IMR-90 (cell line): ENCODE measurements at regions not wholly inside any gene's neighbourhood (a gene's known extent, or its start where the extent isn't known, plus 50 kb on each side); places are given as distances from the start of the nearest gene placed in this dataset.
"Not testable (repeated sequence)": the region's sequence is repeated elsewhere in the genome, so short reads cannot be mapped to it uniquely, and the experiment has no call there.

Experiments used
- ATAC-seq: fragments of 200-7000 bp; cut with Tn5 transposase; 2 replicates; pipeline ENCODE4 v1.9.1; 2020; ENCODE audit warnings: low read depth, mild to moderate bottlenecking, moderate library complexity
- BruUV-seq: library from RNA; stranded (reverse); fragments of 400-500 nt; replicated peaks from 2 replicates; lab custom pipeline; 2021; lab: Mats Ljungman, UMichigan
- CTCF ChIA-PET: fragments of 300-600 bp; formaldehyde crosslinking; extraction: SDS; loops from one replicate; lab custom pipeline; 2021; ENCODE audit warnings: antibody characterized with exemption; lab: Yijun Ruan, JAX
- POLR2A ChIA-PET: fragments of 300-600 bp; sonication (Branson Sonifier 250); formaldehyde crosslinking; loops from one replicate; lab custom pipeline; 2022; ENCODE audit warnings: antibody characterized with exemption; ENCODE audit not compliant: unreplicated experiment; lab: Charles Lee
- DNase-seq: peaks from one replicate; pipeline ENCODE4 v3.0.0; 2013
- H2AFZ ChIP-seq: replicated peaks from 2 replicates; pipeline ENCODE3; 2013; ENCODE audit warnings: low read length, mild to moderate bottlenecking; ENCODE audit not compliant: poor library complexity
- H2AK5ac ChIP-seq: 2 replicates; pipeline ENCODE4 v1.6.1; 2013; ENCODE audit warnings: low read depth, low read length, inconsistent platforms
- H2AK9ac ChIP-seq: replicated peaks from 2 replicates; pipeline ENCODE3; 2013; ENCODE audit warnings: mild to moderate bottlenecking, low read depth, low read length, moderate library complexity; ENCODE audit not compliant: poor library complexity
- H2BK120ac ChIP-seq: 2 replicates; pipeline ENCODE4 v1.6.1; 2013; ENCODE audit warnings: low read depth, low read length, inconsistent platforms
- H2BK15ac ChIP-seq: 3 replicates; pipeline ENCODE4 v1.6.1; 2013; ENCODE audit warnings: low read depth, low read length, inconsistent platforms
- H2BK20ac ChIP-seq: 2 replicates; pipeline ENCODE4 v1.6.1; 2013; ENCODE audit warnings: low read depth, mild to moderate bottlenecking, inconsistent platforms, low read length, moderate library complexity
- H2BK5ac ChIP-seq: 2 replicates; pipeline ENCODE4 v1.6.1; 2013; ENCODE audit warnings: mild to moderate bottlenecking, low read depth, low read length, inconsistent platforms; ENCODE audit not compliant: poor library complexity, severe bottlenecking
- H3K14ac ChIP-seq: replicated peaks from 2 replicates; pipeline ENCODE4 v1.6.1; 2013; ENCODE audit warnings: low read depth, low read length, inconsistent platforms
- H3K18ac ChIP-seq: 2 replicates; pipeline ENCODE4 v1.6.1; 2013; ENCODE audit warnings: low read depth, low read length, control low read depth
- H3K23ac ChIP-seq: 2 replicates; pipeline ENCODE4 v1.6.1; 2013; ENCODE audit warnings: low read depth, low read length, inconsistent platforms
- H3K27ac ChIP-seq: 2 replicates; pipeline ENCODE4 v1.5.1; 2013; ENCODE audit warnings: mild to moderate bottlenecking, control low read depth, low read length; ENCODE audit not compliant: insufficient read depth
- H3K27me3 ChIP-seq: 2 replicates; pipeline ENCODE4 v1.6.1; 2013; ENCODE audit warnings: low read length; ENCODE audit not compliant: control insufficient read depth, insufficient read depth
- H3K36me3 ChIP-seq: 2 replicates; pipeline ENCODE4 v1.6.1; 2013; ENCODE audit warnings: low read length, mixed read lengths; ENCODE audit not compliant: control insufficient read depth, insufficient read depth
- H3K4ac ChIP-seq: 2 replicates; pipeline ENCODE4 v1.6.1; 2013; ENCODE audit warnings: low read depth, low read length, inconsistent platforms
- H3K4me1 ChIP-seq: 2 replicates; pipeline ENCODE4 v1.6.1; 2013; ENCODE audit warnings: low read length, mixed read lengths; ENCODE audit not compliant: control insufficient read depth, insufficient read depth
- H3K4me2 ChIP-seq: 2 replicates; pipeline ENCODE4 v1.6.1; 2013; ENCODE audit warnings: low read depth, mild to moderate bottlenecking, control low read depth, low read length, moderate library complexity
- H3K4me3 ChIP-seq: 2 replicates; pipeline ENCODE4 v1.5.1; 2013; ENCODE audit warnings: low read depth, mild to moderate bottlenecking, control low read depth, low read length, moderate library complexity; ENCODE audit not compliant: insufficient read depth
- H3K56ac ChIP-seq: 2 replicates; pipeline ENCODE4 v1.6.1; 2013; ENCODE audit warnings: low read length, inconsistent platforms; ENCODE audit not compliant: insufficient read depth; ENCODE audit errors: extremely low read depth
- H3K79me1 ChIP-seq, 2 experiments: 2 replicates each; pipeline ENCODE4 v1.6.1; 2013; ENCODE audit warnings: low read length in 2 of 2, inconsistent platforms in 1 of 2, low read depth in 1 of 2
- H3K9ac ChIP-seq: 2 replicates; pipeline ENCODE4 v1.6.1; 2013; ENCODE audit warnings: low read depth, low read length, control low read depth
- H3K9me1 ChIP-seq: 2 replicates; pipeline ENCODE4 v1.6.1; 2013; ENCODE audit warnings: low read length, inconsistent platforms; ENCODE audit not compliant: insufficient read depth
- H3K9me3 ChIP-seq: 2 replicates; pipeline ENCODE4 v1.6.1; 2013; ENCODE audit warnings: low read length; ENCODE audit not compliant: control insufficient read depth, insufficient read depth
- H4K20me1 ChIP-seq: 2 replicates; pipeline ENCODE4 v1.6.1; 2013; ENCODE audit warnings: low read length, inconsistent platforms; ENCODE audit not compliant: insufficient read depth
- H4K5ac ChIP-seq: 2 replicates; pipeline ENCODE4 v1.6.1; 2013; ENCODE audit warnings: mild to moderate bottlenecking, low read depth, low read length, control low read depth
- H4K8ac ChIP-seq, 2 experiments: 2 replicates each; pipeline ENCODE4 v1.6.1; 2013; ENCODE audit warnings: low read depth in 2 of 2, low read length in 2 of 2, control low read depth in 1 of 2, inconsistent platforms in 1 of 2
- H4K91ac ChIP-seq: 2 replicates; pipeline ENCODE4 v1.6.1; 2013; ENCODE audit warnings: low read depth, low read length, inconsistent platforms; ENCODE audit not compliant: insufficient read depth
- WGBS, 2 experiments: methylation state at CpG; one replicate each; pipeline versions ENCODE4 v1.1.5 to v1.1.7; 2013; ENCODE audit warnings: missing lambda C conversion rate in 2 of 2; ENCODE audit not compliant: insufficient read length in 1 of 2; ENCODE audit errors: extremely low coverage in 2 of 2; 5-methylcytosine and 5-hydroxymethylcytosine counted together
- dilution Hi-C: fragments of 300-500 bp; cut with HindIII; formaldehyde crosslinking; loops from one replicate; pipeline ENCODE4 v1.14.3; 2018; ENCODE audit warnings: low sequenced_read_pairs; ENCODE audit not compliant: unreplicated experiment
- in situ Hi-C: fragments of 300-500 bp; cut with MboI; formaldehyde crosslinking; loops from 3 replicates; pipeline ENCODE4 v1.14.3; 2019; ENCODE audit warnings: low sequenced_read_pairs, inconsistent platforms, mixed read lengths
- intact Hi-C: fragments of 100-400 bp; cut with micrococcal nuclease; formaldehyde crosslinking; loops from 2 replicates; pipeline ENCODE4 v1.10.0; 2022

DNA sequence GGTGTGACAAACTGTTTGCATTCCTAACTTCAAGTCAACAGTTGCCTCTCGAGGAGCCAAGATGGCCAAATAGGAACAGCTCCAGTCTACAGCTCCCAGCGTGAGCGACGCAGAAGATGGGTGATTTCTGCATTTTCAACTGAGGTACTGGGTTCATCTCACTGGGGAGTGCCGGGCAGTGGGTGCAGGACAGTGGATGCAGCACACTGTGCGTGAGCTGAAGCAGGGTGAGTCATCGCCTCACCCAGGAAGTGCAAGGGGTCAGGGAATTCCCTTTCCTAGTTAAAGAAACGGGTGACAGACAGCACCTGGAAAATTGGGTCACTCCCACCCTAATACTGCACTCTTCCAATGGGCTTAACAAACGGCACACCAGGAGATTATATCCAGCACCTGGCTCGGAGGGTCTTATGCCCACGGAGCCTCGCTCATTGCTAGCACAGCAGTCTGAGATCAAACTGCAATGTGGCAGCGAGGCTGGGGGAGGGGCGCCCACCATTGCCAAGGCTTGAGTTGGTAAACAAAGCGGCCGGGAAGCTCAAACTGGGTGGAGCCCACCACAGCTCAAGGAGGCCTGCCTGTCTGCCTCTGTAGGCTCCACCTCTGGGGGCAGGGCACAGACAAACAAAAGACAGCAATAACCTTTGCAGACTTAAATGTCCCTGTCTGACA, 75.1 kb upstream of the ST3GAL5 start:
- BruUV-seq, in situ Hi-C loops, intact Hi-C loops, H4K8ac ChIP-seq, H3K36me3 ChIP-seq, H3K18ac ChIP-seq, ATAC-seq, H2AK9ac ChIP-seq, H2BK20ac ChIP-seq, DNase-seq, H3K23ac ChIP-seq, H3K4me2 ChIP-seq, CTCF ChIA-PET, H4K5ac ChIP-seq, H2AK5ac ChIP-seq, H2BK120ac ChIP-seq, H3K56ac ChIP-seq, H3K27ac ChIP-seq, H2AFZ ChIP-seq, H4K20me1 ChIP-seq, H3K4ac ChIP-seq, POLR2A ChIA-PET, H3K27me3 ChIP-seq, H3K14ac ChIP-seq, H3K4me3 ChIP-seq, H3K9ac ChIP-seq, H4K91ac ChIP-seq, H3K9me1 ChIP-seq, dilution Hi-C loops, H2BK5ac ChIP-seq, H3K4me1 ChIP-seq, H2BK15ac ChIP-seq, H3K79me1 ChIP-seq: not testable (repeated sequence)
- 92% methylated on average over 8 of the region's 16 CpGs; no CpG with 5 or more reads in 1 of the 2 experiments for WGBS, 2 experiments
- H3K9me3 ChIP-seq: peaks cover 13% of the 10 kb centered on the region
